GM19463 (cell line): ENCODE measurements at regions not wholly inside any gene's neighbourhood (a gene's known extent, or its start where the extent isn't known, plus 50 kb on each side); places are given as distances from the start of the nearest gene placed in this dataset.

Experiments used
- ATAC-seq: cut with Tn5 transposase; IDR thresholded peaks from one replicate; pipeline ENCODE4 v1.9.1; 2021; ENCODE audit warnings: mild to moderate bottlenecking, moderate library complexity; ENCODE audit not compliant: unreplicated experiment

- ATAC-seq = no peak
Measured at GRCh38 chr10:113434315-113434714, 118.5 kb upstream of the HABP2 start.

GRCh38 chr10:113434950-113435349 lies 117.9 kb upstream of the HABP2 start:
- no peak for ATAC-seq

- ATAC-seq = no peak
Measured at GRCh38 chr10:113435881-113436280, 117.0 kb upstream of the HABP2 start.

- ATAC-seq = no peak
Measured at GRCh38 chr10:113436851-113437250, 116.0 kb upstream of the HABP2 start.

- ATAC-seq = no peak
Measured at GRCh38 chr10:113438652-113439051, 114.2 kb upstream of the HABP2 start.

GRCh38 chr10:113441220-113441619 lies 111.6 kb upstream of the HABP2 start:
- no peak for ATAC-seq

- ATAC-seq = no peak
Measured at GRCh38 chr10:113441686-113442270, 111.1 kb upstream of the HABP2 start.

GRCh38 chr10:113442336-113442735 lies 110.5 kb upstream of the HABP2 start:
- ATAC-seq = no peak

GRCh38 chr10:113443141-113443925 lies 109.5 kb upstream of the HABP2 start:
- ATAC-seq = no peak

GRCh38 chr10:113444766-113445365 lies 108.0 kb upstream of the HABP2 start:
- ATAC-seq = no peak

- no peak for ATAC-seq
Measured at GRCh38 chr10:113445736-113446135, 107.1 kb upstream of the HABP2 start.

- ATAC-seq = no peak
Measured at GRCh38 chr10:113446739-113447138, 106.1 kb upstream of the HABP2 start.

- no peak for ATAC-seq
Measured at GRCh38 chr10:113447278-113447677, 105.6 kb upstream of the HABP2 start.

- no peak for ATAC-seq
Measured at GRCh38 chr10:113449006-113449695, 103.7 kb upstream of the HABP2 start.

- no peak for ATAC-seq
Measured at GRCh38 chr10:113450046-113450804, 102.6 kb upstream of the HABP2 start.

- ATAC-seq = no peak
Measured at GRCh38 chr10:113450906-113451305, 101.9 kb upstream of the HABP2 start.

GRCh38 chr10:113452146-113452845 lies 100.6 kb upstream of the HABP2 start:
- ATAC-seq = no peak

GRCh38 chr10:113453351-113453750 lies 99.5 kb upstream of the HABP2 start:
- no peak for ATAC-seq

- ATAC-seq = no peak
Measured at GRCh38 chr10:113454341-113455061, 98.4 kb upstream of the HABP2 start.

- no peak for ATAC-seq
Measured at GRCh38 chr10:113455947-113456346, 96.9 kb upstream of the HABP2 start.
